Fibroblast of lung (primary cell): ENCODE measurements at regions not wholly inside any gene's neighbourhood (a gene's known extent, or its start where the extent isn't known, plus 50 kb on each side); places are given as distances from the start of the nearest gene placed in this dataset.

Source experiments
- CTCF ChIP-seq, 2 donors: IDR thresholded peaks in 1 of 2; conservative IDR thresholded peaks in 1 of 2; 1 replicate in 1 of 2; 2 replicates in 1 of 2; pipeline ENCODE4 v1.5.1; 2011 to 2012; ENCODE audit warnings: low read length in 2 of 2, control low read depth in 1 of 2, inconsistent platforms in 1 of 2, low read depth in 1 of 2, mild to moderate bottlenecking in 1 of 2
- EZH2 ChIP-seq: IDR thresholded peaks from 2 replicates; pipeline ENCODE4 v1.5.1; 2012; ENCODE audit warnings: low read length, control low read depth, mild to moderate bottlenecking; ENCODE audit errors: missing control alignments

- TF ChIP-seq CTCF (conservative IDR thresholded peaks at IDR 0.05 in 1 of 2, IDR thresholded peaks at IDR 0.05 in 1 of 2; ENCODE audit: low read depth in 1 of 2, low read length in 2 of 2) = no peak
- no peak for TF ChIP-seq EZH2
These were observed 202.8 kb upstream of the TSC22D1 start for GRCh38 chr13:44778761-44779484.
